Spleen (tissue), 11 donors: ENCODE measurements at regions not wholly inside any gene's neighbourhood (a gene's known extent, or its start where the extent isn't known, plus 50 kb on each side); places are given as distances from the start of the nearest gene placed in this dataset.

Experiments used
- DNase-seq: peaks from one replicate; pipeline ENCODE4 v3.0.0-alpha.2; 2020
- H3K27ac ChIP-seq, 8 donors: fragments of 200-600 bp; sonication (generic) in 7 of 8; 1 replicate in 4 of 8; 2 replicates in 4 of 8; pipeline versions ENCODE4 v1.5.0 to v1.8.0; 2016 to 2021; ENCODE audit warnings: inconsistent platforms in 4 of 8, mild to moderate bottlenecking in 4 of 8, moderate library complexity in 1 of 8
- H3K27me3 ChIP-seq, 7 donors: fragments of 200-600 bp; sonication (generic) in 6 of 7; replicated peaks in 1 of 7; 1 replicate in 4 of 7; 2 replicates in 3 of 7; pipeline versions ENCODE4 v1.5.0 to v1.8.0; 2016 to 2021; ENCODE audit warnings: inconsistent platforms in 3 of 7, mild to moderate bottlenecking in 1 of 7
- H3K36me3 ChIP-seq, 6 donors: fragments of 200-600 bp; sonication (generic) in 5 of 6; 1 replicate in 4 of 6; 2 replicates in 2 of 6; pipeline versions ENCODE4 v1.5.0 to v1.8.0; 2016 to 2021; ENCODE audit warnings: inconsistent platforms in 2 of 6
- H3K4me1 ChIP-seq, 6 donors: fragments of 200-600 bp; sonication (generic) in 5 of 6; 1 replicate in 3 of 6; 2 replicates in 3 of 6; pipeline versions ENCODE4 v1.5.0 to v1.8.0; 2016 to 2021; ENCODE audit warnings: inconsistent platforms in 3 of 6
- H3K4me3 ChIP-seq, 8 donors: fragments of 200-600 bp; sonication (generic) in 7 of 8; 1 replicate in 4 of 8; 2 replicates in 4 of 8; pipeline versions ENCODE4 v1.5.0 to v1.8.0; 2016 to 2021; ENCODE audit warnings: inconsistent platforms in 4 of 8, mild to moderate bottlenecking in 4 of 8, moderate library complexity in 2 of 8
- H3K9me3 ChIP-seq, 8 donors: fragments of 200-600 bp; sonication (generic) in 7 of 8; 1 replicate in 4 of 8; 2 replicates in 4 of 8; pipeline versions ENCODE4 v1.5.0 to v1.8.0; 2016 to 2021; ENCODE audit warnings: inconsistent platforms in 4 of 8
- CTCF ChIP-seq, 11 experiments: fragments of 200-600 bp in 7 of 11; fragments of 450-650 bp in 4 of 11; sonication (generic) in 4 of 11; IDR thresholded peaks in 8 of 11; conservative IDR thresholded peaks in 3 of 11; 1 replicate in 7 of 11; 2 replicates in 4 of 11; pipeline versions ENCODE4 v1.4.0 to v1.8.0; 2016 to 2021; ENCODE audit warnings: antibody characterized with exemption in 11 of 11, inconsistent platforms in 4 of 11, mild to moderate bottlenecking in 1 of 11
- POLR2A ChIP-seq, 3 donors: fragments of 450-650 bp; IDR thresholded peaks; one replicate each; pipeline ENCODE4 v1.5.1; 2017; ENCODE audit warnings: antibody characterized with exemption in 3 of 3, mild to moderate bottlenecking in 1 of 3
- POLR2AphosphoS5 ChIP-seq, 3 donors: sonication (generic); formaldehyde crosslinking; IDR thresholded peaks; one replicate each; pipeline ENCODE4 v1.5.1; 2017; ENCODE audit warnings: antibody characterized with exemption in 3 of 3
- WGBS, 5 donors: extraction: QIAGEN DNeasy Blood & Tissue Kit in 3 of 5; methylation state at CpG; one replicate each; pipeline versions ENCODE4 v1.1.5 to v1.1.7; 2013 to 2018; 5-methylcytosine and 5-hydroxymethylcytosine counted together
- intact Hi-C: fragments of 100-400 bp; cut with DNase I; formaldehyde crosslinking; loops from one replicate; pipeline ENCODE4 v1.15.0; 2023; ENCODE audit warnings: low total_unique reads
- donor health status: healthy with polysubstance abuse.
- donor health status: DM: no; HTN: no; CAD: no; lungs with moderate emphysema.
- donor health status: DM: no; HTN: no; CAD: no.
- donor health status: Bipolar disorder and iron deficiency.
- donor health status: healthy.
- donor health status: DM: no; HTN: no; CAD: no.
- donor health status: DM: yes; HTN: yes; CAD: no.

- no peak for TF ChIP-seq POLR2AphosphoS5 (IDR thresholded peaks at IDR 0.05)
- no peaks in the 10 kb centered on the region for H3K4me1 ChIP-seq
- peaks cover 0 to 6% (median 2%) of the 10 kb centered on the region in 8 donors for H3K9me3 ChIP-seq
- no peaks in the 10 kb centered on the region for H3K36me3 ChIP-seq
- no peak for DNase-seq
- intact Hi-C loops: no loop called here
- no peaks in the 10 kb centered on the region for H3K27me3 ChIP-seq
- no peak overlapping the region for H3K4me3 ChIP-seq
- WGBS, 5 donors: 78 to 96% (median 88%) methylated on average over 7 of the region's 7 CpGs
- no peak overlapping the region for H3K27ac ChIP-seq
Observed at GRCh38 chr12:61848893-61849292, 411.3 kb upstream of the USP15 start.

- Histone ChIP-seq H3K9me3 (peaks cover 0 to 18% (median 13%) of the 10 kb centered on the region in 8 donors), H3K4me3 (no peak overlapping the region), H3K27ac (no peak overlapping the region), H3K27me3 (no peaks in the 10 kb centered on the region), H3K36me3 (no peaks in the 10 kb centered on the region), H3K4me1 (no peaks in the 10 kb centered on the region)
- intact Hi-C loops: no loop called here
- no peak for TF ChIP-seq POLR2A (IDR thresholded peaks at IDR 0.05)
- no peak for TF ChIP-seq POLR2AphosphoS5 (IDR thresholded peaks at IDR 0.05)
- no peak for TF ChIP-seq CTCF (IDR thresholded peaks at IDR 0.05 in 8 of 11, conservative IDR thresholded peaks at IDR 0.05 in 3 of 11)
- no peak for DNase-seq
Observed at GRCh38 chr12:61853945-61854344, 406.3 kb upstream of the USP15 start.

- H3K4me1 ChIP-seq: no peaks in the 10 kb centered on the region
- no peaks in the 10 kb centered on the region for H3K27me3 ChIP-seq
- no peak overlapping the region for H3K4me3 ChIP-seq
- no peaks in the 10 kb centered on the region for H3K36me3 ChIP-seq
- peaks cover 0 to 18% (median 13%) of the 10 kb centered on the region in 8 donors for H3K9me3 ChIP-seq
- intact Hi-C loops: no loop called here
- TF ChIP-seq POLR2AphosphoS5 (IDR thresholded peaks at IDR 0.05) (no peak), CTCF (IDR thresholded peaks at IDR 0.05 in 8 of 11, conservative IDR thresholded peaks at IDR 0.05 in 3 of 11) (no peak), POLR2A (IDR thresholded peaks at IDR 0.05) (no peak)
- DNase-seq: no peak
- H3K27ac ChIP-seq: no peak overlapping the region
Observed at GRCh38 chr12:61854902-61855301, 405.3 kb upstream of the USP15 start.

GRCh38 chr12:61857968-61858367 lies 402.2 kb upstream of the USP15 start:
- Histone ChIP-seq H3K36me3 (no peaks in the 10 kb centered on the region), H3K27me3 (no peaks in the 10 kb centered on the region), H3K4me1 (no peaks in the 10 kb centered on the region), H3K4me3 (no peak overlapping the region), H3K27ac (no peak overlapping the region), H3K9me3 (peaks cover 0 to 18% (median 13%) of the 10 kb centered on the region in 8 donors)
- no peak for DNase-seq
- 35 to 44% (median 40%) methylated on average over 2 of the region's 2 CpGs for WGBS, 5 donors
- no peak for TF ChIP-seq POLR2A (IDR thresholded peaks at IDR 0.05)
- TF ChIP-seq POLR2AphosphoS5 (IDR thresholded peaks at IDR 0.05): no peak
- TF ChIP-seq CTCF (IDR thresholded peaks at IDR 0.05 in 8 of 11, conservative IDR thresholded peaks at IDR 0.05 in 3 of 11): no peak
- intact Hi-C loops: no loop called here

GRCh38 chr12:61860451-61860850 lies 399.8 kb upstream of the USP15 start:
- intact Hi-C loops: no loop called here
- no peak overlapping the region for H3K27ac ChIP-seq
- no peak for TF ChIP-seq POLR2A (IDR thresholded peaks at IDR 0.05)
- H3K36me3 ChIP-seq: no peaks in the 10 kb centered on the region
- H3K4me3 ChIP-seq: no peak overlapping the region
- H3K9me3 ChIP-seq: no peaks in the 10 kb centered on the region
- H3K4me1 ChIP-seq: no peaks in the 10 kb centered on the region
- no peaks in the 10 kb centered on the region for H3K27me3 ChIP-seq
- no peak for DNase-seq
